ENCODE measurements at regions not wholly inside any gene's neighbourhood (a gene's known extent, or its start where the extent isn't known, plus 50 kb on each side); places are given as distances from the start of the nearest gene placed in this dataset.
"Not testable (repeated sequence)": the region's sequence is repeated elsewhere in the genome, so short reads cannot be mapped to it uniquely, and the experiment has no call there.

- DNase-seq = no peak
Measured at GRCh38 chr5:157993986-157994691, 135.2 kb upstream of the CLINT1 start.

- no peak for DNase-seq
Measured at GRCh38 chr5:157993201-157993600, 134.3 kb upstream of the CLINT1 start.

- DNase-seq = no peak
Measured at GRCh38 chr5:157990583-157991181, 131.7 kb upstream of the CLINT1 start.

GRCh38 chr5:157989296-157989695 lies 130.4 kb upstream of the CLINT1 start:
- no peak for DNase-seq

GRCh38 chr5:157987259-157987658 lies 128.3 kb upstream of the CLINT1 start:
- DNase-seq = no peak

GRCh38 chr5:157986431-157986990 lies 127.6 kb upstream of the CLINT1 start:
- DNase-seq = no peak

GRCh38 chr5:157984611-157985010 lies 125.7 kb upstream of the CLINT1 start:
- no peak for DNase-seq

GRCh38 chr5:157983906-157984551 lies 125.1 kb upstream of the CLINT1 start:
- DNase-seq = no peak

- DNase-seq = no peak
Measured at GRCh38 chr5:157978061-157978460, 119.1 kb upstream of the CLINT1 start.

- DNase-seq = no peak
Measured at GRCh38 chr5:157976429-157976828, 117.5 kb upstream of the CLINT1 start.

- DNase-seq = no peak
Measured at GRCh38 chr5:157972579-157972978, 113.6 kb upstream of the CLINT1 start.

GRCh38 chr5:157971571-157972216 lies 112.7 kb upstream of the CLINT1 start:
- DNase-seq = no peak

- not testable (repeated sequence) for DNase-seq
Measured at GRCh38 chr5:157968570-157968969, 109.6 kb upstream of the CLINT1 start.

- DNase-seq = no peak
Measured at GRCh38 chr5:157965989-157966388, 107.0 kb upstream of the CLINT1 start.

- DNase-seq = no peak
Measured at GRCh38 chr5:157965040-157965678, 106.2 kb upstream of the CLINT1 start.

- DNase-seq = no peak
Measured at GRCh38 chr5:157963761-157964160, 104.8 kb upstream of the CLINT1 start.

- no peak for DNase-seq
Measured at GRCh38 chr5:157963244-157963643, 104.3 kb upstream of the CLINT1 start.

- DNase-seq = not testable (repeated sequence)
Measured at GRCh38 chr5:157962686-157963085, 103.7 kb upstream of the CLINT1 start.

GRCh38 chr5:157961896-157962590 lies 103.1 kb upstream of the CLINT1 start:
- no peak for DNase-seq

- DNase-seq = no peak
Measured at GRCh38 chr5:157961176-157961575, 102.2 kb upstream of the CLINT1 start.

- no peak for DNase-seq
Measured at GRCh38 chr5:157959370-157959769, 100.4 kb upstream of the CLINT1 start.

- no peak for DNase-seq
Measured at GRCh38 chr5:157956271-157956885, 97.4 kb upstream of the CLINT1 start.
